SK-N-SH (cell line): ENCODE measurements at regions not wholly inside any gene's neighbourhood (a gene's known extent, or its start where the extent isn't known, plus 50 kb on each side); places are given as distances from the start of the nearest gene placed in this dataset.
A peak's percentile ranks its signal among the peaks of the same experiment; 100 is the strongest.

ENCODE experiments used
- CTCF ChIA-PET: fragments of 300-600, 350-600 bp; formaldehyde crosslinking; extraction: SDS; loops from one replicate; lab custom pipeline; 2021; lab: Yijun Ruan, JAX
- POLR2A ChIA-PET: fragments of 350-600 bp; sonication (Branson Sonifier 250); formaldehyde crosslinking; extraction: SDS; loops from one replicate; lab custom pipeline; 2020; ENCODE audit warnings: antibody characterized with exemption, inconsistent platforms; lab: Yijun Ruan, JAX
- DNase-seq: peaks from one replicate; pipeline ENCODE4 v3.0.0; 2012
- H2AFZ ChIP-seq: fragments of 200-600 bp; sonication (generic); 2 replicates; pipeline ENCODE4 v1.8.1; 2016; ENCODE audit warnings: antibody characterized with exemption, mild to moderate bottlenecking, low read depth
- H3F3A ChIP-seq: fragments of 200-600 bp; sonication (generic); replicated peaks from 2 replicates; pipeline ENCODE3; 2016; ENCODE audit warnings: antibody characterized with exemption, mild to moderate bottlenecking; ENCODE audit not compliant: insufficient read depth
- H3K27ac ChIP-seq, 2 experiments: fragments of 200-500 bp in 1 of 2; fragments of 200-600 bp in 1 of 2; sonication (Bioruptor generic) in 1 of 2; sonication (generic), shearing (Covaris generic) in 1 of 2; 2 replicates each; pipeline versions ENCODE4 v1.5.1 to v1.6.1; 2014 to 2016; ENCODE audit warnings: low read depth in 2 of 2, inconsistent platforms in 1 of 2, low read length in 1 of 2, mild to moderate bottlenecking in 1 of 2, mixed read lengths in 1 of 2
- H3K27me3 ChIP-seq: fragments of 200-600 bp; sonication (generic), shearing (Covaris generic); 2 replicates; pipeline ENCODE4 v1.6.1; 2016; ENCODE audit warnings: mixed run types; ENCODE audit not compliant: insufficient read depth
- H3K36me3 ChIP-seq, 2 experiments: fragments of 200-500 bp in 1 of 2; fragments of 200-600 bp in 1 of 2; sonication (Bioruptor generic) in 1 of 2; sonication (generic) in 1 of 2; replicated peaks in 1 of 2; 2 replicates each; pipeline versions ENCODE3 to v1.5.1; 2014 to 2016; ENCODE audit warnings: low read length in 1 of 2, mild to moderate bottlenecking in 1 of 2; ENCODE audit not compliant: insufficient read depth in 2 of 2, control insufficient read depth in 1 of 2
- H3K4me1 ChIP-seq, 2 experiments: fragments of 200-500 bp in 1 of 2; fragments of 200-600 bp in 1 of 2; sonication (Bioruptor generic) in 1 of 2; sonication (generic), shearing (Covaris generic) in 1 of 2; 2 replicates each; pipeline versions ENCODE4 v1.5.1 to v1.6.1; 2014 to 2016; ENCODE audit warnings: low read depth in 1 of 2, low read length in 1 of 2, mixed run types in 1 of 2; ENCODE audit not compliant: insufficient read depth in 2 of 2, control insufficient read depth in 1 of 2
- H3K4me2 ChIP-seq: fragments of 200-600 bp; sonication (generic), shearing (Covaris generic); 2 replicates; pipeline ENCODE4 v1.6.1; 2017; ENCODE audit warnings: mixed run types
- H3K4me3 ChIP-seq, 2 experiments: fragments of 200-500 bp in 1 of 2; fragments of 200-600 bp in 1 of 2; sonication (Bioruptor generic) in 1 of 2; sonication (generic), shearing (Covaris generic) in 1 of 2; 2 replicates each; pipeline versions ENCODE4 v1.5.1 to v1.8.1; 2014 to 2016; ENCODE audit warnings: low read depth in 2 of 2, inconsistent platforms in 1 of 2, low read length in 1 of 2, mild to moderate bottlenecking in 1 of 2, mixed read lengths in 1 of 2, moderate library complexity in 1 of 2
- H3K79me2 ChIP-seq: fragments of 200-600 bp; sonication (generic); 2 replicates; pipeline ENCODE4 v1.8.1; 2017; ENCODE audit warnings: mild to moderate bottlenecking; ENCODE audit not compliant: insufficient read depth
- H3K9ac ChIP-seq: fragments of 200-600 bp; sonication (generic); 2 replicates; pipeline ENCODE4 v1.6.1; 2017; ENCODE audit warnings: mixed run types
- H3K9me2 ChIP-seq: fragments of 200-600 bp; sonication (generic); 2 replicates; pipeline ENCODE4 v1.6.1; 2017; ENCODE audit warnings: mixed run types
- H3K9me3 ChIP-seq: fragments of 200-600 bp; sonication (generic); 2 replicates; pipeline ENCODE4 v1.6.1; 2017; ENCODE audit warnings: mixed run types, mild to moderate bottlenecking, moderate library complexity
- H4K20me1 ChIP-seq: fragments of 200-600 bp; sonication (generic); 2 replicates; pipeline ENCODE4 v1.6.1; 2017; ENCODE audit warnings: mild to moderate bottlenecking, mixed run types; ENCODE audit not compliant: insufficient read depth
- CHD2 ChIP-seq: fragments of 150-350 bp; IDR thresholded peaks from 2 replicates; pipeline ENCODE4 v1.6.1; 2018; ENCODE audit warnings: low read length; ENCODE audit not compliant: partially characterized antibody
- EP300 ChIP-seq, 2 experiments: IDR thresholded peaks; 2 replicates each; pipeline versions ENCODE4 v1.4.0 to v1.6.1; 2012; ENCODE audit warnings: borderline replicate concordance in 1 of 2, low read depth in 1 of 2, low read length in 1 of 2
- FOXJ3 ChIP-seq: sonication (generic); formaldehyde crosslinking; IDR thresholded peaks from 2 replicates; pipeline ENCODE4 v1.5.1; 2020; ENCODE audit warnings: mild to moderate bottlenecking, missing genetic modification reagents
- FOXM1 ChIP-seq: IDR thresholded peaks from 2 replicates; pipeline ENCODE4 v1.4.0; 2012; ENCODE audit warnings: low read depth, mild to moderate bottlenecking
- GABPA ChIP-seq: IDR thresholded peaks from 2 replicates; pipeline ENCODE4 v1.4.0; 2012; ENCODE audit warnings: low read depth, mild to moderate bottlenecking
- JUND ChIP-seq: IDR thresholded peaks from 2 replicates; pipeline ENCODE4 v1.4.0; 2012
- MEF2A ChIP-seq: IDR thresholded peaks from 2 replicates; pipeline ENCODE4 v1.4.0; 2012; ENCODE audit warnings: low read depth, borderline replicate concordance
- MXI1 ChIP-seq: IDR thresholded peaks from 2 replicates; pipeline ENCODE4 v1.6.1; 2012; ENCODE audit warnings: mild to moderate bottlenecking, low read depth, low read length, improper control_type of control experiment
- NFIC ChIP-seq: IDR thresholded peaks from 2 replicates; pipeline ENCODE4 v1.4.0; 2012; ENCODE audit warnings: borderline replicate concordance
- NRF1 ChIP-seq: IDR thresholded peaks from 2 replicates; pipeline ENCODE4 v1.6.1; 2012; ENCODE audit warnings: low read depth, mild to moderate bottlenecking, low read length
- RAD21 ChIP-seq: IDR thresholded peaks from 2 replicates; pipeline ENCODE4 v1.6.1; 2012; ENCODE audit warnings: mild to moderate bottlenecking, low read length
- RCOR1 ChIP-seq: fragments of 150-350 bp; IDR thresholded peaks from 2 replicates; pipeline ENCODE4 v1.6.1; 2017; ENCODE audit warnings: antibody characterized with exemption, low read length
- RFX5 ChIP-seq: IDR thresholded peaks from 2 replicates; pipeline ENCODE4 v1.6.1; 2012; ENCODE audit warnings: mild to moderate bottlenecking, improper control_type of control experiment, low read length
- TCF12 ChIP-seq: IDR thresholded peaks from 2 replicates; pipeline ENCODE4 v1.4.0; 2012
- TEAD4 ChIP-seq: IDR thresholded peaks from 2 replicates; pipeline ENCODE4 v1.4.0; 2012; ENCODE audit warnings: mild to moderate bottlenecking, borderline replicate concordance; ENCODE audit not compliant: insufficient read depth
- WGBS: methylation state at CpG from one replicate; pipeline ENCODE4 v1.1.6; 2017; ENCODE audit warnings: low lambda C conversion rate; 5-methylcytosine and 5-hydroxymethylcytosine counted together
- TF ChIP-seq, protein P1 (sequence below): IDR thresholded peaks from 2 replicates; pipeline ENCODE4 v1.6.1; 2012; ENCODE audit warnings: mild to moderate bottlenecking, low read depth, low read length, moderate library complexity
- TF ChIP-seq, protein P2 (sequence below): IDR thresholded peaks from 2 replicates; pipeline ENCODE4 v1.4.0; 2012; ENCODE audit warnings: low read depth, borderline replicate concordance

- TF ChIP-seq, protein P1, sequence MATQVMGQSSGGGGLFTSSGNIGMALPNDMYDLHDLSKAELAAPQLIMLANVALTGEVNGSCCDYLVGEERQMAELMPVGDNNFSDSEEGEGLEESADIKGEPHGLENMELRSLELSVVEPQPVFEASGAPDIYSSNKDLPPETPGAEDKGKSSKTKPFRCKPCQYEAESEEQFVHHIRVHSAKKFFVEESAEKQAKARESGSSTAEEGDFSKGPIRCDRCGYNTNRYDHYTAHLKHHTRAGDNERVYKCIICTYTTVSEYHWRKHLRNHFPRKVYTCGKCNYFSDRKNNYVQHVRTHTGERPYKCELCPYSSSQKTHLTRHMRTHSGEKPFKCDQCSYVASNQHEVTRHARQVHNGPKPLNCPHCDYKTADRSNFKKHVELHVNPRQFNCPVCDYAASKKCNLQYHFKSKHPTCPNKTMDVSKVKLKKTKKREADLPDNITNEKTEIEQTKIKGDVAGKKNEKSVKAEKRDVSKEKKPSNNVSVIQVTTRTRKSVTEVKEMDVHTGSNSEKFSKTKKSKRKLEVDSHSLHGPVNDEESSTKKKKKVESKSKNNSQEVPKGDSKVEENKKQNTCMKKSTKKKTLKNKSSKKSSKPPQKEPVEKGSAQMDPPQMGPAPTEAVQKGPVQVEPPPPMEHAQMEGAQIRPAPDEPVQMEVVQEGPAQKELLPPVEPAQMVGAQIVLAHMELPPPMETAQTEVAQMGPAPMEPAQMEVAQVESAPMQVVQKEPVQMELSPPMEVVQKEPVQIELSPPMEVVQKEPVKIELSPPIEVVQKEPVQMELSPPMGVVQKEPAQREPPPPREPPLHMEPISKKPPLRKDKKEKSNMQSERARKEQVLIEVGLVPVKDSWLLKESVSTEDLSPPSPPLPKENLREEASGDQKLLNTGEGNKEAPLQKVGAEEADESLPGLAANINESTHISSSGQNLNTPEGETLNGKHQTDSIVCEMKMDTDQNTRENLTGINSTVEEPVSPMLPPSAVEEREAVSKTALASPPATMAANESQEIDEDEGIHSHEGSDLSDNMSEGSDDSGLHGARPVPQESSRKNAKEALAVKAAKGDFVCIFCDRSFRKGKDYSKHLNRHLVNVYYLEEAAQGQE = 0 out of 2 replicates have a peak, but pooled peaks have one; percentile 40
- TF ChIP-seq NRF1 (no peak), EP300 (IDR thresholded peaks at IDR 0.05; ENCODE audit: borderline replicate concordance in 1 of 2, low read depth in 1 of 2, low read length in 1 of 2) (peak in 1 of 2 experiments; percentile 65; a peak in 2 of 4 replicates), MEF2A (0 out of 2 replicates have a peak, but pooled peaks have one; percentile 17)
- TF ChIP-seq, protein P2, sequence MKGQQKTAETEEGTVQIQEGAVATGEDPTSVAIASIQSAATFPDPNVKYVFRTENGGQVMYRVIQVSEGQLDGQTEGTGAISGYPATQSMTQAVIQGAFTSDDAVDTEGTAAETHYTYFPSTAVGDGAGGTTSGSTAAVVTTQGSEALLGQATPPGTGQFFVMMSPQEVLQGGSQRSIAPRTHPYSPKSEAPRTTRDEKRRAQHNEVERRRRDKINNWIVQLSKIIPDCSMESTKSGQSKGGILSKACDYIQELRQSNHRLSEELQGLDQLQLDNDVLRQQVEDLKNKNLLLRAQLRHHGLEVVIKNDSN = no peak
Measured at GRCh38 chr16:51538707-51539498, 387.8 kb upstream of the SALL1 start (continued).

DNA sequence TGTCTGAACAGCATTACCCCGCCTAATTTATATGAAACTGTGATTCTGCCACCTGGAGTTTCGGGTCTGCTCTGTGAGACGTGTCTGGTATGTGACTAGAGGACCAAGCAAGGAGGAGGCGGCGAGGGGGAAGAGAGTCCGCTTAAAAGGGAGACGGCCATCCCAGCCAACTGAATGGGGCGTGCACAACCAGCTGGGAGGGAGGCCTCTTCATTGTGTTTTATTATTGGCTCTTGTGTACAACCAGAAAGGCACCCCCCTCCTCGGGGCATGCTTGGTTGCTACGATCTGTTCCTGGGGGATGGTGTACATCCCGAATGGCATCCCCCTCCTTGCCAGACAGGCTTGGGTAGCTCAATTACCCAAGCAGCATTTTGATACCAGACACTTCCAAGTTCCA lies 384.5 kb upstream of the SALL1 start:
- Histone ChIP-seq H3K9me3 (no peaks in the 10 kb centered on the region), H3F3A (peaks cover 22% of the 10 kb centered on the region), H3K4me3 (no peak overlapping the region), H3K9me2 (no peaks in the 10 kb centered on the region), H3K9ac (no peak overlapping the region), H3K36me3 (no peaks in the 10 kb centered on the region)
- WGBS = 79% methylated on average over 11 of the region's 11 CpGs
- TF ChIP-seq RCOR1 (no peak), TCF12 (no peak), NFIC (no peak), GABPA (no peak), RFX5 (no peak), NRF1 (no peak), FOXM1 (no peak), EP300 (IDR thresholded peaks at IDR 0.05; ENCODE audit: borderline replicate concordance in 1 of 2, low read depth in 1 of 2, low read length in 1 of 2) (no peak), RAD21 (no peak), FOXJ3 (CRISPR knock-in tag) (no peak), MEF2A (no peak), CHD2 (no peak), JUND (no peak), TEAD4 (no peak), MXI1 (no peak)
- TF ChIP-seq, protein P1 = no peak
- TF ChIP-seq, all 33 proteins: peak for 0
- H3K27ac ChIP-seq = no peak overlapping the region
- no peak overlapping the region for H3K4me2 ChIP-seq
- H3K79me2 ChIP-seq = no peaks in the 10 kb centered on the region
- H3K27me3 ChIP-seq = no peaks in the 10 kb centered on the region
- H2AFZ ChIP-seq = no peak overlapping the region
- ChIA-PET CTCF (no interaction called here), POLR2A (no interaction called here)
- H4K20me1 ChIP-seq = no peaks in the 10 kb centered on the region
- peaks cover 10 to 15% of the 10 kb centered on the region in 2 experiments; a peak in 3 of 4 replicates for H3K4me1 ChIP-seq
- no peak for DNase-seq
